Common myeloid progenitor, CD34-positive (primary cell): ENCODE measurements at regions not wholly inside any gene's neighbourhood (a gene's known extent, or its start where the extent isn't known, plus 50 kb on each side); places are given as distances from the start of the nearest gene placed in this dataset.

ENCODE experiments used
- CTCF ChIA-PET: fragments of 350-600 bp; sonication (Branson Sonifier 250); formaldehyde crosslinking; loops from one replicate; lab custom pipeline; 2021; ENCODE audit warnings: antibody characterized with exemption; lab: Charles Lee
- POLR2A ChIA-PET: fragments of 350-600 bp; sonication (Branson Sonifier 250); formaldehyde crosslinking; loops from one replicate; lab custom pipeline; 2021; ENCODE audit warnings: antibody characterized with exemption; lab: Charles Lee
- DNase-seq, 3 donors: peaks; one replicate each; pipeline versions ENCODE4 v3.0.0 to v3.0.0-alpha.2; 2013
- H3K27ac ChIP-seq, 2 experiments: 1 replicate in 1 of 2; 2 replicates in 1 of 2; pipeline ENCODE4 v1.7.0; 2013; ENCODE audit warnings: inconsistent platforms in 2 of 2, low read length in 2 of 2, mild to moderate bottlenecking in 2 of 2, low read depth in 1 of 2, moderate library complexity in 1 of 2; ENCODE audit not compliant: severe bottlenecking in 2 of 2, insufficient read depth in 1 of 2, poor library complexity in 1 of 2
- H3K27me3 ChIP-seq, 5 experiments: replicated peaks in 2 of 5; 1 replicate in 3 of 5; 2 replicates in 2 of 5; pipeline versions ENCODE4 v1.6.1 to v1.7.0; 2013; ENCODE audit warnings: low read length in 4 of 5, mild to moderate bottlenecking in 2 of 5, moderate library complexity in 2 of 5, inconsistent platforms in 1 of 5; ENCODE audit not compliant: insufficient read depth in 5 of 5, control insufficient read depth in 4 of 5
- H3K36me3 ChIP-seq, 4 experiments: 1 replicate in 2 of 4; 2 replicates in 2 of 4; pipeline versions ENCODE4 v1.6.1 to v1.7.0; 2013; ENCODE audit warnings: low read length in 3 of 4, control low read depth in 1 of 4, mild to moderate bottlenecking in 1 of 4; ENCODE audit not compliant: control insufficient read depth in 4 of 4, insufficient read depth in 4 of 4
- H3K4me1 ChIP-seq, 4 experiments: 1 replicate in 3 of 4; 2 replicates in 1 of 4; pipeline versions ENCODE4 v1.6.1 to v1.7.1; 2013; ENCODE audit warnings: low read length in 3 of 4, mild to moderate bottlenecking in 3 of 4, control low read depth in 1 of 4, inconsistent platforms in 1 of 4, moderate library complexity in 1 of 4; ENCODE audit not compliant: control insufficient read depth in 4 of 4, insufficient read depth in 4 of 4; ENCODE audit errors: control extremely low read depth in 1 of 4
- H3K4me3 ChIP-seq, 7 experiments: 1 replicate in 4 of 7; 2 replicates in 3 of 7; pipeline versions ENCODE4 v1.5.1 to v1.7.0; 2013; ENCODE audit warnings: mild to moderate bottlenecking in 7 of 7, low read length in 6 of 7, moderate library complexity in 6 of 7, inconsistent platforms in 2 of 7, low read depth in 2 of 7, control low read depth in 1 of 7; ENCODE audit not compliant: insufficient read depth in 4 of 7, control insufficient read depth in 1 of 7; ENCODE audit errors: extremely low read depth in 1 of 7
- H3K9me3 ChIP-seq, 5 experiments: 1 replicate in 4 of 5; 2 replicates in 1 of 5; pipeline versions ENCODE4 v1.6.1 to v1.7.1; 2013; ENCODE audit warnings: low read length in 4 of 5, mild to moderate bottlenecking in 2 of 5, inconsistent platforms in 1 of 5, low read depth in 1 of 5, moderate library complexity in 1 of 5; ENCODE audit not compliant: control insufficient read depth in 4 of 5, insufficient read depth in 2 of 5; ENCODE audit errors: control extremely low read depth in 1 of 5
- WGBS: methylation state at CpG from one replicate; pipeline ENCODE4 v1.1.5; 2013; ENCODE audit not compliant: insufficient coverage; 5-methylcytosine and 5-hydroxymethylcytosine counted together

DNA sequence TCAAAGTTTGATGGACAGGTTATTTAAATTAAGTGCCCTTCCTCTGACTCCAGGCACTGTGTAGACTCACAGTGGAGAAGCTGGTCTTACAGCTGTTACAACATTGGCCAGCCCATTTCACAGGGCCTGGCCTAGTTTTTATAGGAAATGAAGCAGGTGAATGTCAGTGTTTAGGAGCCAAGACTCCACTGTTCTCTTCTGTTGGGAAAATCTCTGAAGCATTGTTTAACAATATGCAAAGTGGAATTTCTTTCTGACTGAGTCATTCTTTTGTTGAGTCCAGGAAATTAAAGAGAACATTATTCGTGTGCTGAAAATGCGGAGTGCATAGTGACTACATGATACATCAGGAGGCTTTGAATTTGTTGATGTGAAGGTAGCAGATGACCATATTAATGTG is 64.7 kb downstream of the ARRDC4 start:
- H3K9me3 ChIP-seq: peaks cover 0 to 1% (median 0%) of the 10 kb centered on the region in 5 experiments
- no peaks in the 10 kb centered on the region for H3K27me3 ChIP-seq
- no peak overlapping the region for H3K27ac ChIP-seq
- POLR2A ChIA-PET: interaction anchor here (0.6 kb wide), 1 partner anchor 114 kb away, joined by 5 read pairs; no protein-coding TSS in a partner anchor
- CTCF ChIA-PET: interaction anchor here (0.8 kb wide), 1 partner anchor 40 kb away, joined by 3 read pairs; no protein-coding TSS in a partner anchor
- H3K36me3 ChIP-seq: no peaks in the 10 kb centered on the region
- no peak overlapping the region for H3K4me3 ChIP-seq
- no peak for DNase-seq
- H3K4me1 ChIP-seq: no peaks in the 10 kb centered on the region
- WGBS: 85% methylated on average over 2 of the region's 2 CpGs

DNA sequence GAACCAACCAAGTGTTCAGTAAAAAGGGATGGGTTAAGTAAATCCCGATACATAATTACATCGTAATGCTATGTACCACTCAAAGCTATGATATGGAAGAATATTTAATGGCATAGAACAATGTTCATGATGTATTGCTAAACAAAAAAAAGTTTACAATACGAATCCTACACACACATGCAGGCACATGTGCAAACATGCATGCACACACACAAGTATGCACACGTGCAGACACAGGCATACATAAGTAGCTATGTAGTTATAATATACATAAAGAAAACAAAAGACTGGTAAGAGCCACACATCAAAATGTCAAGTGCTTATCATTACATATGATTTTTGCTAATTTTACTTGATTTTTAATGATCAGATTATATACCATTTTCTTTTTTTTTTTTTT is 74.2 kb downstream of the ARRDC4 start:
- no peak for DNase-seq
- no CpG with 5 or more reads among the region's 4 CpGs for WGBS
- Histone ChIP-seq H3K4me3 (no peak overlapping the region), H3K4me1 (no peaks in the 10 kb centered on the region), H3K36me3 (no peaks in the 10 kb centered on the region), H3K9me3 (no peaks in the 10 kb centered on the region), H3K27me3 (no peaks in the 10 kb centered on the region), H3K27ac (no peak overlapping the region)
- ChIA-PET CTCF (no interaction called here), POLR2A (no interaction called here)

DNA sequence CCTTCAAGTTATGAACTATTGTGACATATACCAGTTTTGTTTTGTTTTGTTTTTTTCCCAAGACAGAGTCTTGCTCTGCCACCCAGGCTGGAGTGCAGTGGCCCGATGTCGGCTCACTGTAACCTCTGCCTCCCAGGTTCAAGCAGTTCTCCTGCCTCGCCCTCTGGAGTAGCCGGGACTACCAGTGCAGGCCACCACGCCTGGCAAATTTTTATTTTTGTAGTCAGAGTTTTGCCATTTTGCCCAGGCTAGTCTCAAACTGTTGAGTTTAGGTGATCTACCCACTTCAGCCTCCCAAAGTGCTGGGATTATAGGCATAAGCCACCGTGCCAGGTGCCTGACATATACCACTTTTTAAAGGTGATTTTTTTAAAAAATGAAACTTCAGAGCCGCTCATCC is 74.6 kb downstream of the ARRDC4 start:
- POLR2A ChIA-PET: no interaction called here
- no peaks in the 10 kb centered on the region for H3K9me3 ChIP-seq
- DNase-seq: no peak
- WGBS: 92% methylated on average over 7 of the region's 7 CpGs
- H3K4me3 ChIP-seq: no peak overlapping the region
- no peaks in the 10 kb centered on the region for H3K27me3 ChIP-seq
- no peaks in the 10 kb centered on the region for H3K4me1 ChIP-seq
- H3K36me3 ChIP-seq: no peaks in the 10 kb centered on the region
- H3K27ac ChIP-seq: no peak overlapping the region
- CTCF ChIA-PET: interaction anchor here (0.5 kb wide), 1 partner anchor 1190 kb away, joined by 3 read pairs; no protein-coding TSS in a partner anchor

DNA sequence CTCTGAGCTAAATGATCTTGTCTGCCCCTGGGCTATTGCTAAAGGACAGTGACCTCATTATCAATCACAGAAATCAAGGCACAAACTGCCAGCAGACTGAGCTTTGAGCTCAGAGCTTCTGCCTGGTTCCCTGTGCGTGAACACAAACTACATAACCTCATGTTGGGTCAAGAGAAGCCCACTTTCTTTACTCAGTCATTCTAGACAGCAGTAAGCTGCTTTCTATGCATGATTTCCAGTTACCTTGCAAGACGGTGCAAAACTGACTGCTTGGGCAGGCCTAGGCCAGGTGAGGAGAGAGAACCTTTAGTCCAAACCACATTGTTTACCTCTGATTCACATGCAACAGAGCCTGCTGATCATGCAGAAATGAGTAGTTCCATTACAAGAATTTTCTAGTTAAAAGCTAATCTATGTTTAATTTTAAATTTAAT is 75.1 kb downstream of the ARRDC4 start:
- 100% methylated on average over 1 of the region's 2 CpGs for WGBS
- ChIA-PET POLR2A (no interaction called here), CTCF (interaction anchor here (0.5 kb wide), 1 partner anchor 1190 kb away, joined by 3 read pairs; no protein-coding TSS in a partner anchor)
- Histone ChIP-seq H3K36me3 (no peaks in the 10 kb centered on the region), H3K27me3 (no peaks in the 10 kb centered on the region), H3K9me3 (no peaks in the 10 kb centered on the region), H3K4me3 (no peak overlapping the region), H3K4me1 (no peaks in the 10 kb centered on the region), H3K27ac (no peak overlapping the region)
- DNase-seq: no peak

DNA sequence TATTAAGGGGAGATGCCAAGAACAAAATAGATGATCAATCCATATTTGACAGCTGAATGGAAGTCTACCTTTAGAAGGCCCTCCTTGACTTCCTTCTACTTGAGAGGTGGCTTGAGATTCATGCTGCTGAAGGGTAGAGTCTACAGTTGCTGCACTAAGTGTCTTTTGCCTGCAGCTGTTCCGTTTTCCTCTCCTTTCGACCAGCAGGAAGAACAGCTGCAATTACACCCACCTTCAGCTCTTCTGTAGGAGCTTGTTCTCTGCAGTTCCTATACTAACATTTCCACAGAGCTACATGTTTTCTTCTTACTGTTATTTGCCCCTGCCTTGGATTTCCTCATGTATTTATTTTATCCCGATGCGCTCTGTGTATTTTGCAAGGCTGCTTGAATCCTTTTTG is 79.1 kb downstream of the ARRDC4 start:
- H3K9me3 ChIP-seq: no peaks in the 10 kb centered on the region
- 91% methylated on average over 2 of the region's 4 CpGs for WGBS
- CTCF ChIA-PET: interaction anchor here (0.6 kb wide), 1 partner anchor 598 kb away, joined by 3 read pairs; no protein-coding TSS in a partner anchor

DNA sequence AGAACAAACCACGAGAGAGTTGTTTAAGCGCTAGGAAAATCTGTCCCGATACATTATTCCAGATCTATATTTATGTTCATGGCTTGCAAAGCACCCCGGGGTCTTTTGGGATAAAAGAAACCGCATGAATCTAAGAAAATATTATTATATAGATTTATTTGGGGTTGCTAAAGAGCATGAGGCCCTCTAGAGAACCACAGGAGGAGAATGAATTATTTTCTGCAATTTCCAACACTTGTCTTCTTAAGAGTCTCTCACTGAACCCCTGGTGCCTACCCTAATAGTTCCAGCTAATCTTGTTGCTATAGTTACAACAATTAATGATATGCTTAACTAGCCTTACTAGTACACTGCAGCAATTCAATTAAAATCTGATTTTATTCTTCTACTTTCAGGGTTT is 79.6 kb downstream of the ARRDC4 start:
- Histone ChIP-seq H3K27ac (no peak overlapping the region), H3K27me3 (no peaks in the 10 kb centered on the region), H3K4me1 (no peaks in the 10 kb centered on the region), H3K36me3 (no peaks in the 10 kb centered on the region), H3K4me3 (no peak overlapping the region), H3K9me3 (peaks cover 0 to 4% (median 0%) of the 10 kb centered on the region in 5 experiments)
- no CpG with 5 or more reads among the region's 5 CpGs for WGBS
- ChIA-PET CTCF (no interaction called here), POLR2A (no interaction called here)
- no peak for DNase-seq

More for the DNA sequence above, 79.1 kb downstream of the ARRDC4 start:
- Histone ChIP-seq H3K4me3 (no peak overlapping the region), H3K4me1 (no peaks in the 10 kb centered on the region), H3K36me3 (no peaks in the 10 kb centered on the region), H3K27me3 (no peaks in the 10 kb centered on the region), H3K27ac (no peak overlapping the region)
- DNase-seq: no peak
- POLR2A ChIA-PET: no interaction called here

DNA sequence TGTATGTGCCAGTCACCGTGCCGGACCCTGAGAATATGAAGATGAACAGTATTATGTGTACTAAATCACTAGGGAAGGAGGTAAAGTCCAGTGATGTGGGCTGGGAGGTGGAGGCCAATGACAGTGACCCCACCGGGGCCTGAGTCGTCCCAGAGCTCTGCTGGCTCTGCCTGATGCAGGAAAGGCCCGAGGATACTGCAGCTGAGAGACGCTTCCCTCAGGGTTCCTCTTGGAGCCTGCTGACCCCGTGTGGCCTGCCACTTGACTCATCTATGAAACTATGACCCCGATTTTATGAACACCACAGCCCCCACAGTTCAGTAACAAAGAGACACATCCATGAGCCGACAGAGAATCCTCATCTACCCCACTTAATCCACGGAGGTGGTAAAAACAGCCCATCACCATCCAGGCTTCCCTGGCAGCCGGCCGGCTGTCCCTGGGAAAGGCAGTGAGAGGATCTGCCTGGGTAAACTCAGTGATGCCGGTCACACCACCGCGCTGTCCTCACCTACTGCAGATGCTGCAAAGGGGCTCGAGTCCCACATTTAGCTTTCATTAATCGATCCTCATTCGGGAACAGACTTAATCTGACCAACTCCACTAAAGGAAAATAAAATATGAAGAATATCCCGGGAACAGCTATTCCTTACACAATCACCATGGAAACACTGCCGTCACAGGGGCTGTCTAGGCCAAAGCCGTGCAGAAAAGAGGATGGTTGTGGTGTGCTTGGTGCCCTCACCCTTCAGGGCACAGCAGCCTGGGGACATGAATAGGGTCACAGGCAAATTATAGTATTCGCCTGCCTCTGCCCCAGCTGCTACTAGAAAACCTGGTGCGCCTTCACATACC is 82.9 kb downstream of the ARRDC4 start:
- no peak overlapping the region for H3K4me3 ChIP-seq
- H3K27me3 ChIP-seq: no peaks in the 10 kb centered on the region
- 94% methylated on average over 18 of the region's 23 CpGs for WGBS
- no peaks in the 10 kb centered on the region for H3K36me3 ChIP-seq
- H3K9me3 ChIP-seq: peaks cover 0 to 6% (median 0%) of the 10 kb centered on the region in 5 experiments
- DNase-seq: no peak
- H3K27ac ChIP-seq: no peak overlapping the region
- no peaks in the 10 kb centered on the region for H3K4me1 ChIP-seq
- ChIA-PET POLR2A (no interaction called here), CTCF (interaction anchor here (0.8 kb wide), 1 partner anchor 34 kb away, joined by 3 read pairs; no protein-coding TSS in a partner anchor)
